K562 (cell line): ENCODE measurements at regions not wholly inside any gene's neighbourhood (a gene's known extent, or its start where the extent isn't known, plus 50 kb on each side); places are given as distances from the start of the nearest gene placed in this dataset.
A peak's percentile ranks its signal among the peaks of the same experiment; 100 is the strongest.

Experiments
- ATF1 ChIP-seq, 2 experiments: fragments of 450-650 bp in 1 of 2; IDR thresholded peaks; 2 replicates each; pipeline ENCODE4 v1.6.1; 2016; ENCODE audit warnings: missing compliant biosample characterization in 1 of 2, missing genetic modification characterization in 1 of 2
- CEBPB ChIP-seq: fragments of 450-650 bp; IDR thresholded peaks from 2 replicates; pipeline ENCODE4 v1.6.1; 2016; ENCODE audit warnings: missing genetic modification characterization, missing compliant biosample characterization
- ELK3 ChIP-seq: fragments of 450-650 bp; formaldehyde crosslinking; IDR thresholded peaks from 2 replicates; pipeline ENCODE4 v1.4.0; 2020; ENCODE audit warnings: mild to moderate bottlenecking
- ETV6 ChIP-seq, 3 experiments: fragments of 150-350 bp in 1 of 3; sonication (generic) in 1 of 3; formaldehyde crosslinking in 1 of 3; IDR thresholded peaks; 2 replicates each; pipeline versions ENCODE4 v1.6.1 to v1.8.0; 2014 to 2022; ENCODE audit warnings: borderline replicate concordance in 2 of 3, low read depth in 2 of 3, antibody characterized with exemption in 1 of 3, low read length in 1 of 3, mild to moderate bottlenecking in 1 of 3, missing genetic modification reagents in 1 of 3
- FOXJ2 ChIP-seq: fragments of 200-800 bp; sonication (Bioruptor generic); IDR thresholded peaks from 2 replicates; pipeline ENCODE4 v1.6.1; 2016; ENCODE audit warnings: missing genetic modification characterization, missing compliant biosample characterization
- HCFC1 ChIP-seq: IDR thresholded peaks from 2 replicates; pipeline ENCODE4 v1.6.1; 2012; ENCODE audit warnings: low read depth, low read length, improper control_type of control experiment
- IFI16 ChIP-seq: fragments of 250-450 bp; sonication (Bioruptor Pico); IDR thresholded peaks from 2 replicates; pipeline ENCODE4 v2.1.2; 2022; ENCODE audit warnings: mild to moderate bottlenecking, inconsistent platforms
- MNT ChIP-seq, 2 experiments: fragments of 450-650 bp; conservative IDR thresholded peaks; 2 replicates each; pipeline ENCODE4 v1.6.1; 2017; ENCODE audit warnings: mild to moderate bottlenecking in 2 of 2, moderate library complexity in 2 of 2
- PHB ChIP-seq: fragments of 250-450 bp; sonication (Bioruptor Pico); IDR thresholded peaks from 2 replicates; pipeline ENCODE4 v1.5.0; 2021
- RREB1 ChIP-seq: fragments of 250-450 bp; sonication (Bioruptor Pico); IDR thresholded peaks from 2 replicates; pipeline ENCODE4 v1.4.0; 2020
- SRSF7 ChIP-seq: fragments of 200-400 bp; formaldehyde crosslinking; optimal IDR thresholded peaks from 2 replicates; pipeline ENCODE3; 2017; ENCODE audit warnings: mild to moderate bottlenecking, low read depth, low read length
- XRCC5 ChIP-seq: fragments of 200-400 bp; formaldehyde crosslinking; IDR thresholded peaks from 2 replicates; pipeline ENCODE4 v1.6.1; 2017; ENCODE audit warnings: low read depth, mild to moderate bottlenecking, low read length
- ZEB2 ChIP-seq: fragments of 450-650 bp; IDR thresholded peaks from 2 replicates; pipeline ENCODE4 v1.6.1; 2016
- ZMIZ1 ChIP-seq, 2 experiments: fragments of 150-350 bp in 1 of 2; IDR thresholded peaks; 2 replicates each; pipeline ENCODE4 v1.6.1; 2012 to 2016; ENCODE audit warnings: low read depth in 2 of 2, low read length in 2 of 2, mild to moderate bottlenecking in 1 of 2, moderate library complexity in 1 of 2
- ZNF184 ChIP-seq: sonication (generic); formaldehyde crosslinking; IDR thresholded peaks from 2 replicates; pipeline ENCODE4 v1.5.0; 2020; ENCODE audit warnings: missing genetic modification reagents
- ZSCAN29 ChIP-seq: fragments of 450-650 bp; IDR thresholded peaks from 2 replicates; pipeline ENCODE4 v1.6.1; 2017

GRCh38 chr2:64787698-64788097, 134.0 kb upstream of the SERTAD2 start (continued):
- TF ChIP-seq RREB1 (no peak), XRCC5 (no peak), ZEB2 (no peak), ZMIZ1 (IDR thresholded peaks at IDR 0.05; ENCODE audit: low read depth in 2 of 2, low read length in 2 of 2) (no peak), CEBPB (tag) (peak; percentile 39; the same call in 1 of the 2 replicates), FOXJ2 (no peak), HCFC1 (peak; percentile 76), ETV6 (IDR thresholded peaks at IDR 0.05; ENCODE audit: borderline replicate concordance in 1 of 2, low read depth in 2 of 2, low read length in 1 of 2) (no peak), ETV6 (CRISPR knock-in tag; IDR thresholded peaks at IDR 0.05; ENCODE audit: borderline replicate concordance) (no peak), ZNF184 (CRISPR knock-in tag) (no peak), SRSF7 (no peak), ATF1 (CRISPR knock-in tag; IDR thresholded peaks at IDR 0.05) (no peak), ATF1 (tag; IDR thresholded peaks at IDR 0.05) (peak; percentile 32; the same call in 1 of the 2 replicates), IFI16 (CRISPR knock-in tag) (no peak), ELK3 (CRISPR knock-in tag) (no peak), MNT (conservative IDR thresholded peaks at IDR 0.05) (no peak), ZSCAN29 (no peak), PHB (CRISPR knock-in tag) (no peak)
